ENCODE measurements at regions not wholly inside any gene's neighbourhood (a gene's known extent, or its start where the extent isn't known, plus 50 kb on each side); places are given as distances from the start of the nearest gene placed in this dataset.

GRCh38 chr20:16877053-16877554, 128.9 kb downstream of the OTOR start:
- WGBS (ENCODE audit: low lambda C conversion rate, missing lambda C conversion rate) = 65% methylated on average over 2 of the region's 2 CpGs
- Histone ChIP-seq H4K20me1 (ENCODE audit: insufficient read depth, poor library complexity, severe bottlenecking) (no peaks in the 10 kb centered on the region), H3K79me2 (no peaks in the 10 kb centered on the region), H3K27ac (no peak overlapping the region), H3K9me3 (ENCODE audit: low read depth) (no peaks in the 10 kb centered on the region), H2AFZ (no peak overlapping the region), H3K4me3 (no peak overlapping the region), H3K4me1 (ENCODE audit: insufficient read depth) (no peaks in the 10 kb centered on the region), H3K36me3 (replicated peaks; ENCODE audit: insufficient read depth, low read depth) (no peaks in the 10 kb centered on the region), H3K9me2 (replicated peaks; ENCODE audit: insufficient read depth) (no peaks in the 10 kb centered on the region), H3K27me3 (no peaks in the 10 kb centered on the region), H3K4me2 (no peak overlapping the region)
- TF ChIP-seq EZH2phosphoT487 (IDR thresholded peaks at IDR 0.05; ENCODE audit: low read depth, severe bottlenecking, unreplicated experiment) (no peak), CTCF (IDR thresholded peaks at IDR 0.05; ENCODE audit: poor library complexity) (no peak), EZH2 (IDR thresholded peaks at IDR 0.05; ENCODE audit: borderline replicate concordance) (no peak)
- DNase-seq (ENCODE audit: low spot score) = no peak

- no peak for TF ChIP-seq EZH2 (IDR thresholded peaks at IDR 0.05; ENCODE audit: borderline replicate concordance)
- TF ChIP-seq CTCF (IDR thresholded peaks at IDR 0.05; ENCODE audit: poor library complexity) = no peak
- no peak for TF ChIP-seq EZH2phosphoT487 (IDR thresholded peaks at IDR 0.05; ENCODE audit: low read depth, severe bottlenecking, unreplicated experiment)
- Histone ChIP-seq H3K4me3 (no peak overlapping the region), H3K9me2 (replicated peaks; ENCODE audit: insufficient read depth) (no peaks in the 10 kb centered on the region), H3K9me3 (ENCODE audit: low read depth) (peaks cover under 1% of the 10 kb centered on the region), H3K27ac (no peak overlapping the region), H3K36me3 (replicated peaks; ENCODE audit: insufficient read depth, low read depth) (no peaks in the 10 kb centered on the region), H4K20me1 (ENCODE audit: insufficient read depth, poor library complexity, severe bottlenecking) (no peaks in the 10 kb centered on the region), H3K4me2 (no peak overlapping the region), H3K79me2 (no peaks in the 10 kb centered on the region), H2AFZ (no peak overlapping the region), H3K4me1 (ENCODE audit: insufficient read depth) (no peaks in the 10 kb centered on the region), H3K27me3 (no peaks in the 10 kb centered on the region)
- no peak for DNase-seq (ENCODE audit: low spot score)
Observed at GRCh38 chr20:16885746-16886145, 137.6 kb downstream of the OTOR start.

GRCh38 chr20:16898433-16898832, 150.3 kb downstream of the OTOR start:
- no peaks in the 10 kb centered on the region for H3K9me2 ChIP-seq (replicated peaks; ENCODE audit: insufficient read depth)
- no peaks in the 10 kb centered on the region for H3K9me3 ChIP-seq (ENCODE audit: low read depth)
- H3K36me3 ChIP-seq (replicated peaks; ENCODE audit: insufficient read depth, low read depth) = no peaks in the 10 kb centered on the region
- H3K4me1 ChIP-seq (ENCODE audit: insufficient read depth) = no peaks in the 10 kb centered on the region
- no peaks in the 10 kb centered on the region for H3K79me2 ChIP-seq
- no peak overlapping the region for H3K27ac ChIP-seq
- DNase-seq (ENCODE audit: low spot score) = no peak
- 73% methylated on average over 4 of the region's 4 CpGs for WGBS (ENCODE audit: low lambda C conversion rate, missing lambda C conversion rate)
- H3K4me2 ChIP-seq = no peak overlapping the region
- no peak overlapping the region for H2AFZ ChIP-seq
- no peaks in the 10 kb centered on the region for H3K27me3 ChIP-seq
- no peaks in the 10 kb centered on the region for H4K20me1 ChIP-seq (ENCODE audit: insufficient read depth, poor library complexity, severe bottlenecking)
- no peak for TF ChIP-seq EZH2phosphoT487 (IDR thresholded peaks at IDR 0.05; ENCODE audit: low read depth, severe bottlenecking, unreplicated experiment)
- no peak for TF ChIP-seq EZH2 (IDR thresholded peaks at IDR 0.05; ENCODE audit: borderline replicate concordance)
- no peak for TF ChIP-seq CTCF (IDR thresholded peaks at IDR 0.05; ENCODE audit: poor library complexity)
- no peak overlapping the region for H3K4me3 ChIP-seq

GRCh38 chr20:16902662-16903061, 154.5 kb downstream of the OTOR start:
- Histone ChIP-seq H2AFZ (no peak overlapping the region), H3K9me3 (ENCODE audit: low read depth) (no peaks in the 10 kb centered on the region), H3K27me3 (no peaks in the 10 kb centered on the region), H3K4me1 (ENCODE audit: insufficient read depth) (no peaks in the 10 kb centered on the region), H3K36me3 (replicated peaks; ENCODE audit: insufficient read depth, low read depth) (no peaks in the 10 kb centered on the region), H3K4me2 (no peak overlapping the region), H3K4me3 (no peak overlapping the region), H3K79me2 (no peaks in the 10 kb centered on the region), H3K9me2 (replicated peaks; ENCODE audit: insufficient read depth) (no peaks in the 10 kb centered on the region), H4K20me1 (ENCODE audit: insufficient read depth, poor library complexity, severe bottlenecking) (no peaks in the 10 kb centered on the region), H3K27ac (no peak overlapping the region)
- 78% methylated on average over 2 of the region's 2 CpGs for WGBS (ENCODE audit: low lambda C conversion rate, missing lambda C conversion rate)
- no peak for DNase-seq (ENCODE audit: low spot score)
- no peak for TF ChIP-seq EZH2phosphoT487 (IDR thresholded peaks at IDR 0.05; ENCODE audit: low read depth, severe bottlenecking, unreplicated experiment)
- TF ChIP-seq EZH2 (IDR thresholded peaks at IDR 0.05; ENCODE audit: borderline replicate concordance) = no peak
- no peak for TF ChIP-seq CTCF (IDR thresholded peaks at IDR 0.05; ENCODE audit: poor library complexity)

Measured in hepatocyte (in vitro differentiated cells).